ENCODE measurements at regions not wholly inside any gene's neighbourhood (a gene's known extent, or its start where the extent isn't known, plus 50 kb on each side); places are given as distances from the start of the nearest gene placed in this dataset.

GRCh38 chr2:175855236-175855635, 146.8 kb downstream of the LNPK start:
- TF ChIP-seq, protein P1, sequence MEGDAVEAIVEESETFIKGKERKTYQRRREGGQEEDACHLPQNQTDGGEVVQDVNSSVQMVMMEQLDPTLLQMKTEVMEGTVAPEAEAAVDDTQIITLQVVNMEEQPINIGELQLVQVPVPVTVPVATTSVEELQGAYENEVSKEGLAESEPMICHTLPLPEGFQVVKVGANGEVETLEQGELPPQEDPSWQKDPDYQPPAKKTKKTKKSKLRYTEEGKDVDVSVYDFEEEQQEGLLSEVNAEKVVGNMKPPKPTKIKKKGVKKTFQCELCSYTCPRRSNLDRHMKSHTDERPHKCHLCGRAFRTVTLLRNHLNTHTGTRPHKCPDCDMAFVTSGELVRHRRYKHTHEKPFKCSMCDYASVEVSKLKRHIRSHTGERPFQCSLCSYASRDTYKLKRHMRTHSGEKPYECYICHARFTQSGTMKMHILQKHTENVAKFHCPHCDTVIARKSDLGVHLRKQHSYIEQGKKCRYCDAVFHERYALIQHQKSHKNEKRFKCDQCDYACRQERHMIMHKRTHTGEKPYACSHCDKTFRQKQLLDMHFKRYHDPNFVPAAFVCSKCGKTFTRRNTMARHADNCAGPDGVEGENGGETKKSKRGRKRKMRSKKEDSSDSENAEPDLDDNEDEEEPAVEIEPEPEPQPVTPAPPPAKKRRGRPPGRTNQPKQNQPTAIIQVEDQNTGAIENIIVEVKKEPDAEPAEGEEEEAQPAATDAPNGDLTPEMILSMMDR (IDR thresholded peaks at IDR 0.05): no peak
- TF ChIP-seq POLR2A (IDR thresholded peaks at IDR 0.05): no peak

Data from uterus (tissue), 2 donors.